MM.1S (cell line): ENCODE measurements at regions not wholly inside any gene's neighbourhood (a gene's known extent, or its start where the extent isn't known, plus 50 kb on each side); places are given as distances from the start of the nearest gene placed in this dataset.

Experiments used
- DNase-seq: peaks from one replicate; pipeline ENCODE4 v3.0.0-alpha.2; 2015
- H2AFZ ChIP-seq: fragments of 300-600 bp; sonication (generic); 2 replicates; pipeline ENCODE4 v1.6.0; 2016; ENCODE audit warnings: antibody characterized with exemption, low read length
- H3F3A ChIP-seq: fragments of 300-600 bp; sonication (generic); 2 replicates; pipeline ENCODE4 v1.6.1; 2016; ENCODE audit warnings: mild to moderate bottlenecking, antibody characterized with exemption, low read length, moderate library complexity, mixed read lengths; ENCODE audit not compliant: insufficient read depth
- H3K27ac ChIP-seq: fragments of 300-600 bp; sonication (generic); 2 replicates; pipeline ENCODE4 v1.5.1; 2016; ENCODE audit warnings: mild to moderate bottlenecking, low read length
- H3K27me3 ChIP-seq: fragments of 300-600 bp; sonication (generic); replicated peaks from 2 replicates; pipeline ENCODE4 v1.6.0; 2016; ENCODE audit warnings: low read length; ENCODE audit not compliant: insufficient read depth
- H3K36me3 ChIP-seq: fragments of 300-600 bp; sonication (generic); replicated peaks from 2 replicates; pipeline ENCODE4 v1.6.1; 2016; ENCODE audit warnings: mild to moderate bottlenecking, low read length, mixed read lengths; ENCODE audit not compliant: insufficient read depth
- H3K4me1 ChIP-seq: fragments of 300-600 bp; sonication (generic); 2 replicates; pipeline ENCODE4 v1.6.1; 2016; ENCODE audit warnings: low read length, mixed read lengths
- H3K4me2 ChIP-seq: fragments of 300-600 bp; sonication (generic); 2 replicates; pipeline ENCODE4 v1.6.0; 2016; ENCODE audit warnings: low read depth, low read length
- H3K4me3 ChIP-seq: fragments of 300-600 bp; sonication (generic); 2 replicates; pipeline ENCODE4 v1.5.1; 2016; ENCODE audit warnings: low read length, mixed read lengths
- H3K79me2 ChIP-seq: fragments of 300-600 bp; sonication (generic); 2 replicates; pipeline ENCODE4 v1.6.1; 2016; ENCODE audit warnings: mixed run types, low read length, mixed read lengths
- H3K9ac ChIP-seq: fragments of 300-600 bp; sonication (generic); 2 replicates; pipeline ENCODE4 v1.6.1; 2016; ENCODE audit warnings: low read length, mixed read lengths
- H3K9me2 ChIP-seq: fragments of 300-600 bp; sonication (generic); replicated peaks from 2 replicates; pipeline ENCODE4 v1.6.1; 2016; ENCODE audit warnings: mild to moderate bottlenecking, low read length, mixed read lengths; ENCODE audit not compliant: insufficient read depth
- H3K9me3 ChIP-seq: fragments of 300-600 bp; sonication (generic); replicated peaks from 2 replicates; pipeline ENCODE4 v1.6.1; 2016; ENCODE audit warnings: mild to moderate bottlenecking, low read length, mixed read lengths; ENCODE audit not compliant: insufficient read depth
- H4K20me1 ChIP-seq: fragments of 300-600 bp; sonication (generic); 2 replicates; pipeline ENCODE4 v1.6.1; 2016; ENCODE audit warnings: mild to moderate bottlenecking, low read length, moderate library complexity, mixed read lengths; ENCODE audit not compliant: insufficient read depth
- CTCF ChIP-seq: fragments of 300-600 bp; sonication (generic); IDR thresholded peaks from 2 replicates; pipeline ENCODE4 v1.5.1; 2016; ENCODE audit warnings: antibody characterized with exemption, low read length, mixed read lengths
- EZH2 ChIP-seq: fragments of 300-600 bp; sonication (generic); optimal IDR thresholded peaks from 2 replicates; pipeline ENCODE3; 2017; ENCODE audit warnings: low read depth, mild to moderate bottlenecking, antibody characterized with exemption, low read length, mixed read lengths
- EZH2phosphoT487 ChIP-seq: fragments of 300-600 bp; sonication (generic); IDR thresholded peaks from 2 replicates; pipeline ENCODE4 v1.6.1; 2018; ENCODE audit warnings: antibody characterized with exemption, low read length

GRCh38 chr13:29654843-29655547 is 59.5 kb upstream of the SLC7A1 start:
- Histone ChIP-seq H3K4me2 (no peak overlapping the region), H3K9me2 (no peaks in the 10 kb centered on the region), H3K9me3 (no peaks in the 10 kb centered on the region), H3K4me1 (no peaks in the 10 kb centered on the region), H3K4me3 (no peak overlapping the region), H3K36me3 (no peaks in the 10 kb centered on the region), H3K27ac (no peak overlapping the region), H3K79me2 (no peaks in the 10 kb centered on the region), H3F3A (no peaks in the 10 kb centered on the region), H3K27me3 (no peaks in the 10 kb centered on the region), H2AFZ (no peak overlapping the region), H4K20me1 (no peaks in the 10 kb centered on the region), H3K9ac (no peak overlapping the region)
- TF ChIP-seq EZH2 (no peak), EZH2phosphoT487 (no peak), CTCF (no peak)
- DNase-seq: no peak

- no peak overlapping the region for H3K27ac ChIP-seq
- no peak overlapping the region for H3K9ac ChIP-seq
- H3K4me1 ChIP-seq: no peaks in the 10 kb centered on the region
- H3F3A ChIP-seq: no peaks in the 10 kb centered on the region
- H3K27me3 ChIP-seq: no peaks in the 10 kb centered on the region
- no peak overlapping the region for H3K4me3 ChIP-seq
- H3K36me3 ChIP-seq: no peaks in the 10 kb centered on the region
- no peak overlapping the region for H3K4me2 ChIP-seq
- H3K79me2 ChIP-seq: no peaks in the 10 kb centered on the region
- H3K9me3 ChIP-seq: no peaks in the 10 kb centered on the region
- H3K9me2 ChIP-seq: no peaks in the 10 kb centered on the region
- H4K20me1 ChIP-seq: no peaks in the 10 kb centered on the region
- DNase-seq: no peak
- H2AFZ ChIP-seq: no peak overlapping the region
- TF ChIP-seq EZH2: no peak
- TF ChIP-seq EZH2phosphoT487: no peak
- TF ChIP-seq CTCF: no peak
These were observed 58.9 kb upstream of the SLC7A1 start for GRCh38 chr13:29654384-29654783.

GRCh38 chr13:29648760-29649159 is 53.3 kb upstream of the SLC7A1 start:
- Histone ChIP-seq H3K9me2 (no peaks in the 10 kb centered on the region), H2AFZ (no peak overlapping the region), H3K4me1 (0 out of 2 replicates have a peak, but pooled peaks cover 4% of the 10 kb centered on the region), H3K36me3 (no peaks in the 10 kb centered on the region), H3K4me3 (peak overlapping the region; percentile 41), H3K9ac (no peak overlapping the region), H4K20me1 (no peaks in the 10 kb centered on the region), H3K79me2 (no peaks in the 10 kb centered on the region), H3K9me3 (no peaks in the 10 kb centered on the region), H3K4me2 (peak overlapping the region; percentile 76), H3K27ac (no peak overlapping the region), H3F3A (no peaks in the 10 kb centered on the region), H3K27me3 (no peaks in the 10 kb centered on the region)
- TF ChIP-seq CTCF: no peak
- no peak for TF ChIP-seq EZH2
- no peak for TF ChIP-seq EZH2phosphoT487
- DNase-seq: peak; percentile 31
